Ovary (tissue), 3 donors: ENCODE measurements at regions not wholly inside any gene's neighbourhood (a gene's known extent, or its start where the extent isn't known, plus 50 kb on each side); places are given as distances from the start of the nearest gene placed in this dataset.

ENCODE experiments used
- POLR2A ChIP-seq: fragments of 450-650 bp; IDR thresholded peaks from one replicate; pipeline ENCODE4 v1.6.1; 2017; ENCODE audit warnings: antibody characterized with exemption, mild to moderate bottlenecking, moderate library complexity
- TF ChIP-seq, protein P1 (sequence below), 3 donors: fragments of 450-650 bp in 2 of 3; fragments of 200-600 bp in 1 of 3; IDR thresholded peaks; one replicate each; pipeline versions ENCODE4 v1.5.1 to v1.8.0; 2016 to 2022; ENCODE audit warnings: antibody characterized with exemption in 3 of 3, mild to moderate bottlenecking in 1 of 3
- donor health status: DM: no; HTN: no; CAD: no.

DNA sequence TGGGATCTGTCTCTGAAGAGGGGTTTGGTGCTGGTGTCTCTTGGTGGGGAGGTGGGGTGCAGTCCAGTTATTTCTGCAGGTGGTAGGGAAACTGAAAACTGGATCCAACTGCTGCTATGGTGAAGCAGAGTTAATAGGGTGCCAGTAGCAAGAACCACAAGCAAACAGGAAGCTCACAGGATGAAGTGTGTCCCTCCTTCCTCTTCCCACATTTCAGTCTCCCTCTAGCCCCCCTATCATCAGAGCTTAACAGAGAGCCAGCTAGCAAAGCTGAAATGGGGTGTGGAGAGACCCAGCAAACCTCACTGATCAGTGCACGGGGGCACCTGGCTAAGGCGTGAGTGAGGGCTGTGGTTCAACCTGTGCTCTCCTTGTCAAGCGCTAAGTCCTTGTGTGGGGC, 69.1 kb upstream of the C12orf71 start:
- TF ChIP-seq, protein P1, sequence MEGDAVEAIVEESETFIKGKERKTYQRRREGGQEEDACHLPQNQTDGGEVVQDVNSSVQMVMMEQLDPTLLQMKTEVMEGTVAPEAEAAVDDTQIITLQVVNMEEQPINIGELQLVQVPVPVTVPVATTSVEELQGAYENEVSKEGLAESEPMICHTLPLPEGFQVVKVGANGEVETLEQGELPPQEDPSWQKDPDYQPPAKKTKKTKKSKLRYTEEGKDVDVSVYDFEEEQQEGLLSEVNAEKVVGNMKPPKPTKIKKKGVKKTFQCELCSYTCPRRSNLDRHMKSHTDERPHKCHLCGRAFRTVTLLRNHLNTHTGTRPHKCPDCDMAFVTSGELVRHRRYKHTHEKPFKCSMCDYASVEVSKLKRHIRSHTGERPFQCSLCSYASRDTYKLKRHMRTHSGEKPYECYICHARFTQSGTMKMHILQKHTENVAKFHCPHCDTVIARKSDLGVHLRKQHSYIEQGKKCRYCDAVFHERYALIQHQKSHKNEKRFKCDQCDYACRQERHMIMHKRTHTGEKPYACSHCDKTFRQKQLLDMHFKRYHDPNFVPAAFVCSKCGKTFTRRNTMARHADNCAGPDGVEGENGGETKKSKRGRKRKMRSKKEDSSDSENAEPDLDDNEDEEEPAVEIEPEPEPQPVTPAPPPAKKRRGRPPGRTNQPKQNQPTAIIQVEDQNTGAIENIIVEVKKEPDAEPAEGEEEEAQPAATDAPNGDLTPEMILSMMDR (IDR thresholded peaks at IDR 0.05): no peak
- TF ChIP-seq POLR2A: no peak
